ENCODE measurements at regions not wholly inside any gene's neighbourhood (a gene's known extent, or its start where the extent isn't known, plus 50 kb on each side); places are given as distances from the start of the nearest gene placed in this dataset.

- no peak overlapping the region for H2AFZ ChIP-seq (ENCODE audit: low read depth, low read length)
- no peaks in the 10 kb centered on the region for H3K9me2 ChIP-seq (ENCODE audit: insufficient read depth, low read length)
- H4K20me1 ChIP-seq (ENCODE audit: insufficient read depth), result no peaks in the 10 kb centered on the region
- no peak overlapping the region for H3K9ac ChIP-seq (ENCODE audit: low read length)
- H3K4me2 ChIP-seq (ENCODE audit: low read length), result no peak overlapping the region
- H3F3A ChIP-seq (ENCODE audit: insufficient read depth, low read length, poor library complexity, severe bottlenecking), result no peaks in the 10 kb centered on the region
- H3K4me3 ChIP-seq (ENCODE audit: low read length), result no peak overlapping the region
- H3K79me2 ChIP-seq (replicated peaks; ENCODE audit: insufficient read depth, low read length), result no peaks in the 10 kb centered on the region
- H3K36me3 ChIP-seq (ENCODE audit: insufficient read depth, low read length), result no peaks in the 10 kb centered on the region
- H3K27ac ChIP-seq (ENCODE audit: low read length), result no peak overlapping the region
- no peak for TF ChIP-seq MXI1 (conservative IDR thresholded peaks at IDR 0.05; ENCODE audit: poor library complexity, severe bottlenecking)
- no peak for TF ChIP-seq EP300 (conservative IDR thresholded peaks at IDR 0.05; ENCODE audit: poor library complexity, severe bottlenecking)
- TF ChIP-seq RAD21 (conservative IDR thresholded peaks at IDR 0.05), result no peak
- TF ChIP-seq TAF1 (IDR thresholded peaks at IDR 0.05; ENCODE audit: low read depth), result no peak
- TF ChIP-seq SMC3 (conservative IDR thresholded peaks at IDR 0.05; ENCODE audit: poor library complexity), result no peak
- TF ChIP-seq EZH2 (IDR thresholded peaks at IDR 0.05; ENCODE audit: borderline replicate concordance, insufficient read depth, low read length, poor library complexity, severe bottlenecking), result no peak
- TF ChIP-seq CTCF (IDR thresholded peaks at IDR 0.05; ENCODE audit: poor library complexity, severe bottlenecking), result no peak
- no peak for TF ChIP-seq POLR2AphosphoS5 (IDR thresholded peaks at IDR 0.05)
- TF ChIP-seq REST (IDR thresholded peaks at IDR 0.05; ENCODE audit: borderline replicate concordance), result no peak
- no peaks in the 10 kb centered on the region for H3K27me3 ChIP-seq (ENCODE audit: insufficient read depth, low read depth, low read length)
- no peaks in the 10 kb centered on the region for H3K9me3 ChIP-seq (ENCODE audit: low read length)
Measured at GRCh38 chr2:104068665-104069064, 785.2 kb upstream of the POU3F3 start.

GRCh38 chr2:104077573-104077972 is 776.3 kb upstream of the POU3F3 start:
- H3F3A ChIP-seq (ENCODE audit: insufficient read depth, low read length, poor library complexity, severe bottlenecking), result no peaks in the 10 kb centered on the region
- no peak overlapping the region for H3K4me3 ChIP-seq (ENCODE audit: low read length)
- no peaks in the 10 kb centered on the region for H3K9me2 ChIP-seq (ENCODE audit: insufficient read depth, low read length)
- TF ChIP-seq TAF1 (IDR thresholded peaks at IDR 0.05; ENCODE audit: low read depth) (no peak), POLR2AphosphoS5 (IDR thresholded peaks at IDR 0.05) (no peak), SMC3 (conservative IDR thresholded peaks at IDR 0.05; ENCODE audit: poor library complexity) (no peak), CTCF (IDR thresholded peaks at IDR 0.05; ENCODE audit: poor library complexity, severe bottlenecking) (no peak), MXI1 (conservative IDR thresholded peaks at IDR 0.05; ENCODE audit: poor library complexity, severe bottlenecking) (no peak), RAD21 (conservative IDR thresholded peaks at IDR 0.05) (no peak), EP300 (conservative IDR thresholded peaks at IDR 0.05; ENCODE audit: poor library complexity, severe bottlenecking) (no peak), REST (IDR thresholded peaks at IDR 0.05; ENCODE audit: borderline replicate concordance) (no peak), EZH2 (IDR thresholded peaks at IDR 0.05; ENCODE audit: borderline replicate concordance, insufficient read depth, low read length, poor library complexity, severe bottlenecking) (no peak)
- H3K79me2 ChIP-seq (replicated peaks; ENCODE audit: insufficient read depth, low read length), result no peaks in the 10 kb centered on the region
- H3K36me3 ChIP-seq (ENCODE audit: insufficient read depth, low read length), result no peaks in the 10 kb centered on the region
- H3K27me3 ChIP-seq (ENCODE audit: insufficient read depth, low read depth, low read length), result no peaks in the 10 kb centered on the region
- H3K27ac ChIP-seq (ENCODE audit: low read length), result no peak overlapping the region
- no peaks in the 10 kb centered on the region for H4K20me1 ChIP-seq (ENCODE audit: insufficient read depth)
- H3K4me2 ChIP-seq (ENCODE audit: low read length), result no peak overlapping the region
- H3K9ac ChIP-seq (ENCODE audit: low read length), result no peak overlapping the region
- no peak overlapping the region for H2AFZ ChIP-seq (ENCODE audit: low read depth, low read length)
- no peaks in the 10 kb centered on the region for H3K9me3 ChIP-seq (ENCODE audit: low read length)
